ENCODE measurements at regions not wholly inside any gene's neighbourhood (a gene's known extent, or its start where the extent isn't known, plus 50 kb on each side); places are given as distances from the start of the nearest gene placed in this dataset.

GRCh38 chr1:194004146-194004545 is 817.7 kb upstream of the B3GALT2 start:
- TF ChIP-seq, protein P1, sequence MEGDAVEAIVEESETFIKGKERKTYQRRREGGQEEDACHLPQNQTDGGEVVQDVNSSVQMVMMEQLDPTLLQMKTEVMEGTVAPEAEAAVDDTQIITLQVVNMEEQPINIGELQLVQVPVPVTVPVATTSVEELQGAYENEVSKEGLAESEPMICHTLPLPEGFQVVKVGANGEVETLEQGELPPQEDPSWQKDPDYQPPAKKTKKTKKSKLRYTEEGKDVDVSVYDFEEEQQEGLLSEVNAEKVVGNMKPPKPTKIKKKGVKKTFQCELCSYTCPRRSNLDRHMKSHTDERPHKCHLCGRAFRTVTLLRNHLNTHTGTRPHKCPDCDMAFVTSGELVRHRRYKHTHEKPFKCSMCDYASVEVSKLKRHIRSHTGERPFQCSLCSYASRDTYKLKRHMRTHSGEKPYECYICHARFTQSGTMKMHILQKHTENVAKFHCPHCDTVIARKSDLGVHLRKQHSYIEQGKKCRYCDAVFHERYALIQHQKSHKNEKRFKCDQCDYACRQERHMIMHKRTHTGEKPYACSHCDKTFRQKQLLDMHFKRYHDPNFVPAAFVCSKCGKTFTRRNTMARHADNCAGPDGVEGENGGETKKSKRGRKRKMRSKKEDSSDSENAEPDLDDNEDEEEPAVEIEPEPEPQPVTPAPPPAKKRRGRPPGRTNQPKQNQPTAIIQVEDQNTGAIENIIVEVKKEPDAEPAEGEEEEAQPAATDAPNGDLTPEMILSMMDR (IDR thresholded peaks at IDR 0.05) = no peak
- TF ChIP-seq POLR2AphosphoS5 (IDR thresholded peaks at IDR 0.05) (no peak), POLR2A (IDR thresholded peaks at IDR 0.05) (no peak), EP300 (IDR thresholded peaks at IDR 0.05) (no peak)
